Head of caudate nucleus (tissue), 42 donors: ENCODE measurements at regions not wholly inside any gene's neighbourhood (a gene's known extent, or its start where the extent isn't known, plus 50 kb on each side); places are given as distances from the start of the nearest gene placed in this dataset.

ENCODE experiments used
- DNase-seq, 42 donors: peaks; one replicate each; pipeline versions ENCODE4 v3.0.0 to v3.0.0-alpha.2; 2020 to 2021; ENCODE audit warnings: mixed read lengths in 7 of 42
- intact Hi-C: fragments of 100-400 bp; cut with DNase I; formaldehyde crosslinking; loops from one replicate; pipeline ENCODE4 v1.15.0; 2022

- intact Hi-C loops = no loop called here
- no peak for DNase-seq
These were observed 90.1 kb upstream of the SLC12A2 start for GRCh38 chr5:127993476-127993875.

GRCh38 chr5:127994087-127994660 is 89.4 kb upstream of the SLC12A2 start:
- intact Hi-C loops = no loop called here

GRCh38 chr5:127995556-127995955 is 88.0 kb upstream of the SLC12A2 start:
- no peak for DNase-seq
- intact Hi-C loops = no loop called here

More at GRCh38 chr5:127994087-127994660, 89.4 kb upstream of the SLC12A2 start:
- no peak for DNase-seq

- intact Hi-C loops = no loop called here
- no peak for DNase-seq
These were observed 86.3 kb upstream of the SLC12A2 start for GRCh38 chr5:127997201-127997704.

- DNase-seq = no peak
These were observed 84.5 kb upstream of the SLC12A2 start for GRCh38 chr5:127998950-127999615.

GRCh38 chr5:127999909-128000308 is 83.7 kb upstream of the SLC12A2 start:
- DNase-seq = no peak
- intact Hi-C loops = no loop called here

More at GRCh38 chr5:127998950-127999615, 84.5 kb upstream of the SLC12A2 start:
- intact Hi-C loops = no loop called here

GRCh38 chr5:128002425-128002824 is 81.1 kb upstream of the SLC12A2 start:
- intact Hi-C loops = no loop called here
- no peak for DNase-seq

- no peak for DNase-seq
- intact Hi-C loops = no loop called here
These were observed 75.6 kb upstream of the SLC12A2 start for GRCh38 chr5:128007939-128008338.

GRCh38 chr5:128009403-128009802 is 74.2 kb upstream of the SLC12A2 start:
- intact Hi-C loops = no loop called here
- DNase-seq = no peak

- no peak for DNase-seq
- intact Hi-C loops = no loop called here
These were observed 72.2 kb upstream of the SLC12A2 start for GRCh38 chr5:128011339-128011738.

- intact Hi-C loops = no loop called here
- no peak for DNase-seq
These were observed 69.0 kb upstream of the SLC12A2 start for GRCh38 chr5:128014578-128014977.

- intact Hi-C loops = no loop called here
- no peak for DNase-seq
These were observed 68.1 kb upstream of the SLC12A2 start for GRCh38 chr5:128015478-128015877.

- no peak for DNase-seq
- intact Hi-C loops = no loop called here
These were observed 67.6 kb upstream of the SLC12A2 start for GRCh38 chr5:128015978-128016377.

GRCh38 chr5:128019391-128019790 is 64.2 kb upstream of the SLC12A2 start:
- no peak for DNase-seq
- intact Hi-C loops = no loop called here

- intact Hi-C loops = no loop called here
These were observed 63.6 kb upstream of the SLC12A2 start for GRCh38 chr5:128020012-128020411.

GRCh38 chr5:128021411-128021810 is 62.2 kb upstream of the SLC12A2 start:
- DNase-seq = no peak
- intact Hi-C loops = no loop called here

More at GRCh38 chr5:128020012-128020411, 63.6 kb upstream of the SLC12A2 start:
- DNase-seq = peak in 1 of 42 donors; percentile 5
